PC-3 (cell line): ENCODE measurements at regions not wholly inside any gene's neighbourhood (a gene's known extent, or its start where the extent isn't known, plus 50 kb on each side); places are given as distances from the start of the nearest gene placed in this dataset.
"Not testable (repeated sequence)": the region's sequence is repeated elsewhere in the genome, so short reads cannot be mapped to it uniquely, and the experiment has no call there.

Experiments used
- ATAC-seq: fragments of 200-7000 bp; cut with Tn5 transposase; 2 replicates; pipeline ENCODE4 v1.9.1; 2020; ENCODE audit warnings: mild to moderate bottlenecking, moderate library complexity
- BruUV-seq: library from RNA; stranded (reverse); fragments of 400-500 nt; replicated peaks from 2 replicates; lab custom pipeline; 2021; lab: Mats Ljungman, UMichigan
- CTCF ChIA-PET: fragments of 300-600 bp; sonication (Branson Sonifier 250); formaldehyde crosslinking; loops from one replicate; lab custom pipeline; 2022; ENCODE audit warnings: antibody characterized with exemption; lab: Charles Lee
- POLR2A ChIA-PET: fragments of 300-600 bp; sonication (Branson Sonifier 250); formaldehyde crosslinking; loops from one replicate; lab custom pipeline; 2022; ENCODE audit warnings: antibody characterized with exemption; ENCODE audit not compliant: unreplicated experiment; lab: Charles Lee
- DNase-seq: peaks from one replicate; pipeline ENCODE4 v3.0.0-alpha.2; 2015
- H2AFZ ChIP-seq: fragments of 300-600 bp; sonication (generic); 2 replicates; pipeline ENCODE4 v1.6.0; 2016; ENCODE audit warnings: antibody characterized with exemption, low read length
- H3F3A ChIP-seq: fragments of 300-600 bp; sonication (generic); one replicate; pipeline ENCODE4 v1.6.0; 2017; ENCODE audit warnings: antibody characterized with exemption, low read length, control low read depth, mild to moderate bottlenecking; ENCODE audit not compliant: unreplicated experiment
- H3K27ac ChIP-seq: fragments of 300-600 bp; sonication (generic); 2 replicates; pipeline ENCODE4 v1.5.1; 2016; ENCODE audit warnings: mild to moderate bottlenecking, low read length
- H3K27me3 ChIP-seq: fragments of 300-600 bp; sonication (generic); 2 replicates; pipeline ENCODE4 v1.6.1; 2016; ENCODE audit warnings: low read length, mixed read lengths
- H3K36me3 ChIP-seq: fragments of 300-600 bp; sonication (generic); 2 replicates; pipeline ENCODE4 v1.6.1; 2016; ENCODE audit warnings: low read depth, mixed run types, low read length, mixed read lengths
- H3K4me1 ChIP-seq: fragments of 300-600 bp; sonication (generic); 2 replicates; pipeline ENCODE4 v1.5.1; 2016; ENCODE audit warnings: low read length; ENCODE audit not compliant: insufficient read depth
- H3K4me2 ChIP-seq: fragments of 300-600 bp; sonication (generic); 2 replicates; pipeline ENCODE4 v1.6.0; 2016; ENCODE audit warnings: low read length
- H3K4me3 ChIP-seq: fragments of 300-600 bp; sonication (generic); 2 replicates; pipeline ENCODE4 v1.5.1; 2016; ENCODE audit warnings: mild to moderate bottlenecking, low read length, mixed read lengths
- H3K79me2 ChIP-seq: fragments of 300-600 bp; sonication (generic); 2 replicates; pipeline ENCODE4 v1.6.1; 2017; ENCODE audit warnings: low read length, mixed read lengths
- H3K9ac ChIP-seq: fragments of 300-600 bp; sonication (generic); 2 replicates; pipeline ENCODE4 v1.6.0; 2016; ENCODE audit warnings: mild to moderate bottlenecking, low read length
- H3K9me2 ChIP-seq: fragments of 300-600 bp; sonication (generic); replicated peaks from 2 replicates; pipeline ENCODE4 v1.6.1; 2016; ENCODE audit warnings: mixed run types, low read length, mixed read lengths
- H3K9me3 ChIP-seq: fragments of 300-600 bp; sonication (generic); 2 replicates; pipeline ENCODE4 v1.6.1; 2016; ENCODE audit warnings: low read length, mixed read lengths
- H4K20me1 ChIP-seq: fragments of 300-600 bp; sonication (generic); 2 replicates; pipeline ENCODE4 v1.6.1; 2016; ENCODE audit warnings: low read length, mixed read lengths
- CTCF ChIP-seq: fragments of 300-600 bp; sonication (generic); conservative IDR thresholded peaks from 2 replicates; pipeline ENCODE4 v1.5.1; 2017; ENCODE audit warnings: antibody characterized with exemption, low read depth, mild to moderate bottlenecking, low read length
- EZH2 ChIP-seq: fragments of 300-600 bp; sonication (generic); IDR thresholded peaks from one replicate; pipeline ENCODE4 v1.6.1; 2017; ENCODE audit warnings: antibody characterized with exemption, mild to moderate bottlenecking, low read length; ENCODE audit not compliant: unreplicated experiment
- EZH2phosphoT487 ChIP-seq: fragments of 300-600 bp; sonication (generic); IDR thresholded peaks from 2 replicates; pipeline ENCODE4 v1.6.1; 2018; ENCODE audit warnings: mild to moderate bottlenecking, antibody characterized with exemption, low read length, borderline replicate concordance
- intact Hi-C: fragments of 100-400 bp; cut with micrococcal nuclease; formaldehyde crosslinking; loops from 2 replicates; pipeline ENCODE4 v1.9.0; 2023

GRCh38 chr16:29148867-29149272 is 164.0 kb downstream of the LAT start:
- TF ChIP-seq EZH2 (no peak), EZH2phosphoT487 (no peak), CTCF (no peak)
- DNase-seq (no peak), ATAC-seq (no peak)
- no peaks in the 10 kb centered on the region for H3K9me3 ChIP-seq
- H3K79me2 ChIP-seq = no peaks in the 10 kb centered on the region
- H2AFZ ChIP-seq = no peak overlapping the region
- H3K27ac ChIP-seq = no peak overlapping the region
- no peaks in the 10 kb centered on the region for H3F3A ChIP-seq
- H3K4me2 ChIP-seq = no peak overlapping the region
- H3K9me2 ChIP-seq = no peaks in the 10 kb centered on the region
- CTCF ChIA-PET = no interaction called here
- BruUV-seq = no TSS peak
- H3K4me3 ChIP-seq = no peak overlapping the region
- intact Hi-C loops = no loop called here
- POLR2A ChIA-PET = no interaction called here
- H3K4me1 ChIP-seq = no peaks in the 10 kb centered on the region
- no peak overlapping the region for H3K9ac ChIP-seq
- no peaks in the 10 kb centered on the region for H3K36me3 ChIP-seq
- no peaks in the 10 kb centered on the region for H3K27me3 ChIP-seq
- H4K20me1 ChIP-seq = no peaks in the 10 kb centered on the region

- no TSS peak for BruUV-seq
- Histone ChIP-seq H3K27ac (no peak overlapping the region), H3K27me3 (no peaks in the 10 kb centered on the region), H2AFZ (no peak overlapping the region), H3K9me2 (no peaks in the 10 kb centered on the region), H3K4me2 (no peak overlapping the region), H3K4me1 (no peaks in the 10 kb centered on the region), H3F3A (no peaks in the 10 kb centered on the region), H3K9ac (no peak overlapping the region), H3K36me3 (no peaks in the 10 kb centered on the region), H3K9me3 (no peaks in the 10 kb centered on the region), H3K79me2 (no peaks in the 10 kb centered on the region), H3K4me3 (no peak overlapping the region), H4K20me1 (no peaks in the 10 kb centered on the region)
- CTCF ChIA-PET = no interaction called here
- intact Hi-C loops = no loop called here
- ATAC-seq (no peak; the same call in 1 of the 2 replicates), DNase-seq (no peak)
- no peak for TF ChIP-seq CTCF
- TF ChIP-seq EZH2 = no peak
- no peak for TF ChIP-seq EZH2phosphoT487
- POLR2A ChIA-PET = no interaction called here
Measured at GRCh38 chr16:29148131-29148691, 163.4 kb downstream of the LAT start.

GRCh38 chr16:29147710-29148109 is 162.9 kb downstream of the LAT start:
- ATAC-seq, H3K27ac ChIP-seq, POLR2A ChIA-PET, H3K36me3 ChIP-seq, H3F3A ChIP-seq, H3K9ac ChIP-seq, DNase-seq, H3K27me3 ChIP-seq, H3K4me1 ChIP-seq, H3K4me3 ChIP-seq, H3K9me3 ChIP-seq, H2AFZ ChIP-seq, H3K9me2 ChIP-seq, H3K79me2 ChIP-seq, H4K20me1 ChIP-seq, BruUV-seq, CTCF ChIA-PET, H3K4me2 ChIP-seq, intact Hi-C loops: not testable (repeated sequence)

- BruUV-seq, H3K36me3 ChIP-seq, H3K4me2 ChIP-seq, intact Hi-C loops, DNase-seq, H3K9ac ChIP-seq, H2AFZ ChIP-seq, H3F3A ChIP-seq, ATAC-seq, H3K4me3 ChIP-seq, POLR2A ChIA-PET, H4K20me1 ChIP-seq, H3K79me2 ChIP-seq, CTCF ChIA-PET, H3K9me2 ChIP-seq, H3K4me1 ChIP-seq, H3K27me3 ChIP-seq, H3K9me3 ChIP-seq, H3K27ac ChIP-seq: not testable (repeated sequence)
Measured at GRCh38 chr16:29146808-29147643, 162.2 kb downstream of the LAT start.
